ENCODE measurements at regions not wholly inside any gene's neighbourhood (a gene's known extent, or its start where the extent isn't known, plus 50 kb on each side); places are given as distances from the start of the nearest gene placed in this dataset.

DNA sequence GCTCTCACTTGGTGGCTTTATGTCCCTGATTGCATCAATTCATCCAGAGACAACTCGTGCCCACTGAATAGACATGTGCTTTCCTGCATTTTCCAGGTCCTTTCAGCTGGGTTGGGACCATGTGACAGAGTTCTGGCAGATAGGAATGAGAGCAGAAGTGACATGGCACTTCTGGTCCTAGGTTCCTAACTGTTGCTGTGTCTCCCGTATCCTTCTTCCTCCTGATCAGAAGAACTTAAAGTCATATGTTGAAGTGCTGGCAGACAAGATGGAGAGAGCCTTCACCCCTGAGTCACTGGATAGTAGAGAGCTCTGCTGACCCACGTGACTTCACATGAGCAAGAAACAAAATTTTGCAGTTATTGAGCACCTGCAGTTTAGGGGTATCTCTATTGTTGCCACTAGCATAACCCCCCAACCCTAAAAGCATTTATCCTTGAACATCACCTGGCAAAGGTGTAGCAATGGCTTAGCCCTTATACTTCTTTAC, 80.0 kb downstream of the NREP start:
- DNase-seq (ENCODE audit: low spot score in 2 of 2, unreplicated experiment in 2 of 2), result no peak
- peaks cover 74% of the 10 kb centered on the region for H3K4me1 Mint-ChIP-seq
- peak overlapping the region; percentile 33 for H3K27ac Mint-ChIP-seq

DNA sequence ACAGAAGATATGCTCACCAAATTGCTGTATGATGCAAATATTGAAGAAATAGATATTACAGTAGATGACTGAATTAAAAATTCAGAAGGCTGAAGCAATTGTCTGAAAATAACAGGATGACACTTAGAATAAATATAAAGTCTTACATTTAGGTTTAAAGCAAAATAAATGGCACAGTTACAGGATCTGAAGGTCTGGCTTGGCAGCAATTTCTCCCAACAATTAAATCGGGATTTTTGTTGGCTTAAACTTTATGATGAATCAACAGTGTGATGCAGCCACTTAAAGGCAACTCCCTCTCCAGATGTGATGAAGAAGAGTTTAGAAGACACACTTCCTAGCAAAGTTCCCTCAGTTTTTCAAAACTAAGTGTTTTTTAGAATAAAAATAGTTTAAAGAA, 80.5 kb downstream of the NREP start:
- DNase-seq (ENCODE audit: low spot score in 2 of 2, unreplicated experiment in 2 of 2), result no peak
- TF ChIP-seq, protein P1, sequence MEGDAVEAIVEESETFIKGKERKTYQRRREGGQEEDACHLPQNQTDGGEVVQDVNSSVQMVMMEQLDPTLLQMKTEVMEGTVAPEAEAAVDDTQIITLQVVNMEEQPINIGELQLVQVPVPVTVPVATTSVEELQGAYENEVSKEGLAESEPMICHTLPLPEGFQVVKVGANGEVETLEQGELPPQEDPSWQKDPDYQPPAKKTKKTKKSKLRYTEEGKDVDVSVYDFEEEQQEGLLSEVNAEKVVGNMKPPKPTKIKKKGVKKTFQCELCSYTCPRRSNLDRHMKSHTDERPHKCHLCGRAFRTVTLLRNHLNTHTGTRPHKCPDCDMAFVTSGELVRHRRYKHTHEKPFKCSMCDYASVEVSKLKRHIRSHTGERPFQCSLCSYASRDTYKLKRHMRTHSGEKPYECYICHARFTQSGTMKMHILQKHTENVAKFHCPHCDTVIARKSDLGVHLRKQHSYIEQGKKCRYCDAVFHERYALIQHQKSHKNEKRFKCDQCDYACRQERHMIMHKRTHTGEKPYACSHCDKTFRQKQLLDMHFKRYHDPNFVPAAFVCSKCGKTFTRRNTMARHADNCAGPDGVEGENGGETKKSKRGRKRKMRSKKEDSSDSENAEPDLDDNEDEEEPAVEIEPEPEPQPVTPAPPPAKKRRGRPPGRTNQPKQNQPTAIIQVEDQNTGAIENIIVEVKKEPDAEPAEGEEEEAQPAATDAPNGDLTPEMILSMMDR (IDR thresholded peaks at IDR 0.05; ENCODE audit: unreplicated experiment), result no peak
- Mint-ChIP-seq H3K9me3 (no peaks in the 10 kb centered on the region), H3K27me3 (ENCODE audit: low read depth) (no peaks in the 10 kb centered on the region), H3K36me3 (no peaks in the 10 kb centered on the region), H3K4me3 (no peak overlapping the region), H3K4me1 (peaks cover 70% of the 10 kb centered on the region), H3K27ac (no peak overlapping the region)

More for the DNA sequence above, 80.0 kb downstream of the NREP start:
- Mint-ChIP-seq H3K27me3 (ENCODE audit: low read depth) (no peaks in the 10 kb centered on the region), H3K9me3 (no peaks in the 10 kb centered on the region), H3K4me3 (no peak overlapping the region), H3K36me3 (no peaks in the 10 kb centered on the region)
- TF ChIP-seq, protein P1 (IDR thresholded peaks at IDR 0.05; ENCODE audit: unreplicated experiment), result no peak

DNA sequence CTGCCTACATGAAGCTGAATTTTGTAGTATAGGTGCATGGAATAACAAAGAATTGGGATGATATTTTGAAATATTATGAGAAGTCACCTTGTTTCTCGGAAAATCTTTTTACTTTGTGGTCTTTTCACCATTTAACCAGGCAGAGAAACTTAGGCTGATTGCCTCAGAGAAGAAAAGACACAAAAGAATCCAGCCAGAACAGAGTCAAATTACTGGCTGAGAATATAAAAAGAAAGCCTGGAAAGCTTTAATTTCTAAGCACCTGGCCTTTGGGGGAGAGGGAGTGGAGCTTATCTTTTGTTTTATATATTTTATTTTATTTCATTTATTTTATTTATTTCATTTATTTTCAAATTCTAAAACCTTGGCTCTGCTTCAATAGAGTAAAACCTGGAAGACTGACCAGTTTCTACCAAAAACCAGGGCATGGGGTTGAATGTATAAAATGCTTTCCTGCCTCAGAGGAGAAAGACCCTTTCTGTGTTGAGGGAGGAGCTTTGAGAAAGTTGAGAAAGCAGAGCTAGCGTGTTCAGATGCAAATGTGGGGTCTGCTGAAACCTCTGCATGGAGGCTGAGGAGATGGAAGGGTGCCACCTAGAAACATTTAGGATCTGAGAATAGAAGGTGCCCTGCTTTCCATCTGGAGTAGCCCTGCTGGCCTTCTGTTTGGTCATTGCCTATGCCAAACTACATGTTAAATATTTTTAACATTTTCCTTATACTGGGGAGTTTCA, 81.6 kb downstream of the NREP start:
- Mint-ChIP-seq H3K9me3 (no peaks in the 10 kb centered on the region), H3K27me3 (ENCODE audit: low read depth) (no peaks in the 10 kb centered on the region), H3K4me1 (peaks cover 59% of the 10 kb centered on the region), H3K4me3 (no peak overlapping the region), H3K36me3 (no peaks in the 10 kb centered on the region), H3K27ac (no peak overlapping the region)
- TF ChIP-seq, protein P1 (IDR thresholded peaks at IDR 0.05; ENCODE audit: unreplicated experiment), result no peak
- no peak for DNase-seq (ENCODE audit: low spot score in 2 of 2, unreplicated experiment in 2 of 2)

DNA sequence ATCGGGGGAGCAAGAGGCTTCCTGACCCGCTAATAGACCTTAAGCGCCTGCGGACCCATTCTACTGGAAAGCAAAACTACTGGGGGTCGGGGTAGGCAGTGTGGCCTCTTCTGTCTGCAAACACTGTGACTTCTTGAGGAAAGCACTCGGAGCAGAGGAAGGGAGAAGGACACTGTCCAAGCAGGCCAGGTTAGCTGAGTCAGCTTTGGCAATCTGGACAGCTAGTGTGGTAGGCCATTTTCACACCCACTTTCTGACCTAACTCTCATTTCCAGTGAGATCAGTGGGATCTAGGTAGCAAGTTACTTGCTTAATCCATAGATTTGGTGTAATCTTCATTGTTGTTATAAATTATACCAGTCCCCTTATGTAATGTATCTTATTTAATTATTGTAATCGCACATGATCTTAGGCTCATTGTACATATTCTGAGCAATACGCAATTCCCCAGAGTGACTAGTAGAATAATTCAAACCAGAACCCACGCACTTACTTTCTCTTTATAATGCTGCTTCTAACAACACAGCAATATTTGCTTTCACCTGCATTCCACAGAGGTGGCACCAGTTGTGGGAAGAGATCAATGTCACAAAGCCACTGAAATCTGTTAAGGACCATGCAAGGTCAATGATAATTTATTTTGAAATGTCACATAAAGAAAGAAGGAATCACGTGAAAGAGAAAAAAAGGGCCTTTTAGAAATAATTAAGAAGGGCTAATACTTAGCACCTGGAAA, 82.9 kb downstream of the NREP start:
- peaks cover 48% of the 10 kb centered on the region for H3K4me1 Mint-ChIP-seq
- H3K9me3 Mint-ChIP-seq, result no peaks in the 10 kb centered on the region
- H3K4me3 Mint-ChIP-seq, result no peak overlapping the region
- no peak for DNase-seq (ENCODE audit: low spot score in 2 of 2, unreplicated experiment in 2 of 2)
- TF ChIP-seq, protein P1 (IDR thresholded peaks at IDR 0.05; ENCODE audit: unreplicated experiment), result no peak
- H3K27ac Mint-ChIP-seq, result no peak overlapping the region
- no peaks in the 10 kb centered on the region for H3K27me3 Mint-ChIP-seq (ENCODE audit: low read depth)
- H3K36me3 Mint-ChIP-seq, result no peaks in the 10 kb centered on the region

DNA sequence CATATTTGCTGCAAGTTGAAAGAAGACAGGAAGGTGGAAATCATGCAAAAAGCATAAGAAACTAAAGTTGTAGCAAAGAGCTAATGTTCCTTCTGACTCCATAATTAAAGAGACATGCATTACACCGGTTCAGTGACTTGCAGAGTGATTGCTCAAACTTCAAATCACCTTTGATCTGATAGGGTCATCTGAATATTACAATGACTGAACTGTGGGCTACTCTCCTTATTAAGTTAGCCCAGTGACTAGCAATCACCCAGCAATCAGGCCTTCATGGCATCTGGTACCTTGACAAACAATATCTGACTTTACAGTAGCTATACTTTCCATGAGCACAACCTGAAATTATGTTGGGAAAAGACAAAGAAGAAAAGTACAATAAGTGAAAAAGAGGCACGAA, 84.9 kb downstream of the NREP start:
- H3K4me1 Mint-ChIP-seq, result peaks cover 40% of the 10 kb centered on the region
- TF ChIP-seq, protein P1 (IDR thresholded peaks at IDR 0.05; ENCODE audit: unreplicated experiment), result no peak
- no peaks in the 10 kb centered on the region for H3K27me3 Mint-ChIP-seq (ENCODE audit: low read depth)
- DNase-seq (ENCODE audit: low spot score in 2 of 2, unreplicated experiment in 2 of 2), result no peak
- no peak overlapping the region for H3K4me3 Mint-ChIP-seq
- no peaks in the 10 kb centered on the region for H3K36me3 Mint-ChIP-seq
- H3K27ac Mint-ChIP-seq, result no peak overlapping the region
- H3K9me3 Mint-ChIP-seq, result no peaks in the 10 kb centered on the region

Data from mesothelial cell of epicardium (in vitro differentiated cells).